Loucy (cell line): ENCODE measurements at regions not wholly inside any gene's neighbourhood (a gene's known extent, or its start where the extent isn't known, plus 50 kb on each side); places are given as distances from the start of the nearest gene placed in this dataset.

Experiments used
- EZH2phosphoT487 ChIP-seq: fragments of 200-600 bp; IDR thresholded peaks from 2 replicates; pipeline ENCODE4 v1.6.1; 2018; ENCODE audit warnings: antibody characterized with exemption, mild to moderate bottlenecking, moderate library complexity, borderline replicate concordance
- TF ChIP-seq, protein P1 (sequence below): fragments of 200-600 bp; sonication (generic); conservative IDR thresholded peaks from 2 replicates; pipeline ENCODE4 v1.5.1; 2014; ENCODE audit warnings: mild to moderate bottlenecking, antibody characterized with exemption, low read length

DNA sequence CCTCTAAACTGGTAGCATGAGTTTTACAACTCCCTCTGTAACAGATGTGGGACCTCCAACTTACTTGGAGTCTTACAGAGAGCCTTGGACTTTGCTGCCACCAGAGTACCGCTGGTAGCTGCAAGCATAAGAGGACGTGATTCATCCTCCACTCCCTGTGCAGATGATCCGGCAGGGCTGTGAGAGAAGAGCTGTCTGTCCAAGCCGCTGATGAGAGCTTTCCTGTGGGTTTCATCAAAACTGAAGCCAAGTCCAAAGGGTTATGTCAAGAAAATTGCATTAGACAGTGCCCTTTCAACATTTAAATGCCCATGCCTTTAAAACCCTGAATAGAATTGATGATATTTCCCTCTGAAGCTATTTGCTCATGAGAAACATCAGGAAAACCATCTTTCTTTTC lies 85.8 kb downstream of the LLPH start:
- TF ChIP-seq, protein P1, sequence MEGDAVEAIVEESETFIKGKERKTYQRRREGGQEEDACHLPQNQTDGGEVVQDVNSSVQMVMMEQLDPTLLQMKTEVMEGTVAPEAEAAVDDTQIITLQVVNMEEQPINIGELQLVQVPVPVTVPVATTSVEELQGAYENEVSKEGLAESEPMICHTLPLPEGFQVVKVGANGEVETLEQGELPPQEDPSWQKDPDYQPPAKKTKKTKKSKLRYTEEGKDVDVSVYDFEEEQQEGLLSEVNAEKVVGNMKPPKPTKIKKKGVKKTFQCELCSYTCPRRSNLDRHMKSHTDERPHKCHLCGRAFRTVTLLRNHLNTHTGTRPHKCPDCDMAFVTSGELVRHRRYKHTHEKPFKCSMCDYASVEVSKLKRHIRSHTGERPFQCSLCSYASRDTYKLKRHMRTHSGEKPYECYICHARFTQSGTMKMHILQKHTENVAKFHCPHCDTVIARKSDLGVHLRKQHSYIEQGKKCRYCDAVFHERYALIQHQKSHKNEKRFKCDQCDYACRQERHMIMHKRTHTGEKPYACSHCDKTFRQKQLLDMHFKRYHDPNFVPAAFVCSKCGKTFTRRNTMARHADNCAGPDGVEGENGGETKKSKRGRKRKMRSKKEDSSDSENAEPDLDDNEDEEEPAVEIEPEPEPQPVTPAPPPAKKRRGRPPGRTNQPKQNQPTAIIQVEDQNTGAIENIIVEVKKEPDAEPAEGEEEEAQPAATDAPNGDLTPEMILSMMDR, result no peak
- no peak for TF ChIP-seq EZH2phosphoT487
